Upper lobe of left lung (tissue), 4 donors: ENCODE measurements at regions not wholly inside any gene's neighbourhood (a gene's known extent, or its start where the extent isn't known, plus 50 kb on each side); places are given as distances from the start of the nearest gene placed in this dataset.
"Not testable (repeated sequence)": the region's sequence is repeated elsewhere in the genome, so short reads cannot be mapped to it uniquely, and the experiment has no call there.

Source experiments
- EP300 ChIP-seq, 4 donors: sonication (generic); formaldehyde crosslinking; IDR thresholded peaks; one replicate each; pipeline ENCODE4 v1.5.1; 2017; ENCODE audit warnings: antibody characterized with exemption in 4 of 4, control low read depth in 2 of 4
- POLR2A ChIP-seq, 4 donors: fragments of 450-650 bp; IDR thresholded peaks; one replicate each; pipeline ENCODE4 v1.5.1; 2016 to 2017; ENCODE audit warnings: antibody characterized with exemption in 4 of 4, mild to moderate bottlenecking in 2 of 4
- POLR2AphosphoS5 ChIP-seq, 2 donors: sonication (generic); formaldehyde crosslinking; IDR thresholded peaks; one replicate each; pipeline ENCODE4 v1.5.1; 2017; ENCODE audit warnings: antibody characterized with exemption in 2 of 2
- TF ChIP-seq, protein P1 (sequence below), 6 experiments: fragments of 450-650 bp in 4 of 6; fragments of 200-600 bp in 2 of 6; sonication (generic) in 2 of 6; IDR thresholded peaks; one replicate each; pipeline ENCODE4 v1.5.1; 2016 to 2019; ENCODE audit warnings: antibody characterized with exemption in 6 of 6

DNA sequence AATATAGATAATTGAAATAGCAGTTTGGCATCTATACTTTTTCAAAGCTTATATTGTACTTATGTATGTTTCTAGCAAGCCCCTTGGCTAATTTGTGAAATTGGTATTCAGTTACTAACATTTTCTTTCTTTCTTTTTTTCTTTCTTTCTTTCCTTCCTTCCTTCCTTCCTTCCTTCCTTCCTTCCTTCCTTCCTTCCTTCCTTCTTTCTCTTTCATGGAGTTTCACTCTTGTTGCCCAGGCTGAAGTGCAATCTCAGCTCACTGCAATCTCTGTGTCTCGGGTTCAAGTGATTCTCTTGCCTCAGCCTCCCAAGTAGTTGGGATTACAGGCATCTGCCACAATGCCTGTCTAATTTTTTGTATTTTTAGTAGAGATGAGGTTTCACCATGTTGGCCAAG, 215.4 kb downstream of the NNT start:
- TF ChIP-seq, protein P1, sequence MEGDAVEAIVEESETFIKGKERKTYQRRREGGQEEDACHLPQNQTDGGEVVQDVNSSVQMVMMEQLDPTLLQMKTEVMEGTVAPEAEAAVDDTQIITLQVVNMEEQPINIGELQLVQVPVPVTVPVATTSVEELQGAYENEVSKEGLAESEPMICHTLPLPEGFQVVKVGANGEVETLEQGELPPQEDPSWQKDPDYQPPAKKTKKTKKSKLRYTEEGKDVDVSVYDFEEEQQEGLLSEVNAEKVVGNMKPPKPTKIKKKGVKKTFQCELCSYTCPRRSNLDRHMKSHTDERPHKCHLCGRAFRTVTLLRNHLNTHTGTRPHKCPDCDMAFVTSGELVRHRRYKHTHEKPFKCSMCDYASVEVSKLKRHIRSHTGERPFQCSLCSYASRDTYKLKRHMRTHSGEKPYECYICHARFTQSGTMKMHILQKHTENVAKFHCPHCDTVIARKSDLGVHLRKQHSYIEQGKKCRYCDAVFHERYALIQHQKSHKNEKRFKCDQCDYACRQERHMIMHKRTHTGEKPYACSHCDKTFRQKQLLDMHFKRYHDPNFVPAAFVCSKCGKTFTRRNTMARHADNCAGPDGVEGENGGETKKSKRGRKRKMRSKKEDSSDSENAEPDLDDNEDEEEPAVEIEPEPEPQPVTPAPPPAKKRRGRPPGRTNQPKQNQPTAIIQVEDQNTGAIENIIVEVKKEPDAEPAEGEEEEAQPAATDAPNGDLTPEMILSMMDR (IDR thresholded peaks at IDR 0.05): not testable (repeated sequence)
- TF ChIP-seq POLR2A, EP300, POLR2AphosphoS5 (IDR thresholded peaks at IDR 0.05): not testable (repeated sequence)
